ENCODE measurements at regions not wholly inside any gene's neighbourhood (a gene's known extent, or its start where the extent isn't known, plus 50 kb on each side); places are given as distances from the start of the nearest gene placed in this dataset.

- TF ChIP-seq CTCF (IDR thresholded peaks at IDR 0.05), result no peak
- peak; percentile 38 for TF ChIP-seq POLR2AphosphoS5 (IDR thresholded peaks at IDR 0.05)
- no peaks in the 10 kb centered on the region for H3K36me3 ChIP-seq
- DNase-seq (ENCODE audit: low spot score), result peak; percentile 55
- no peak overlapping the region for H3K27ac ChIP-seq
- H3K4me1 ChIP-seq (replicated peaks), result no peaks in the 10 kb centered on the region
- WGBS, result 49% methylated on average over 4 of the region's 4 CpGs
- no peaks in the 10 kb centered on the region for H3K9me3 ChIP-seq
- intact Hi-C loops (cut with DNase I), result no loop called here
- H3K4me3 ChIP-seq, result no peak overlapping the region
- no peaks in the 10 kb centered on the region for H3K27me3 ChIP-seq (replicated peaks; ENCODE audit: insufficient read depth)
These were observed 729.1 kb downstream of the NTRK3 start for GRCh38 chr15:87527416-87527815.

GRCh38 chr15:87523516-87523915, 733.0 kb downstream of the NTRK3 start:
- Histone ChIP-seq H3K4me3 (no peak overlapping the region), H3K36me3 (no peaks in the 10 kb centered on the region), H3K27ac (no peak overlapping the region), H3K4me1 (replicated peaks) (no peaks in the 10 kb centered on the region), H3K27me3 (replicated peaks; ENCODE audit: insufficient read depth) (no peaks in the 10 kb centered on the region), H3K9me3 (no peaks in the 10 kb centered on the region)
- no peak for DNase-seq (ENCODE audit: low spot score)
- WGBS, result 62% methylated on average over 2 of the region's 2 CpGs
- TF ChIP-seq POLR2A (IDR thresholded peaks at IDR 0.05) (no peak), CTCF (IDR thresholded peaks at IDR 0.05) (no peak), POLR2AphosphoS5 (IDR thresholded peaks at IDR 0.05) (no peak)
- intact Hi-C loops (cut with DNase I), result no loop called here

- no peaks in the 10 kb centered on the region for H3K9me3 ChIP-seq
- TF ChIP-seq POLR2A (IDR thresholded peaks at IDR 0.05) (no peak), CTCF (IDR thresholded peaks at IDR 0.05) (no peak), POLR2AphosphoS5 (IDR thresholded peaks at IDR 0.05) (no peak)
- H3K4me3 ChIP-seq, result no peak overlapping the region
- no peaks in the 10 kb centered on the region for H3K36me3 ChIP-seq
- DNase-seq (ENCODE audit: low spot score), result no peak
- no peak overlapping the region for H3K27ac ChIP-seq
- H3K4me1 ChIP-seq (replicated peaks), result no peaks in the 10 kb centered on the region
- WGBS, result 84% methylated on average over 1 of the region's 1 CpG
- H3K27me3 ChIP-seq (replicated peaks; ENCODE audit: insufficient read depth), result no peaks in the 10 kb centered on the region
- intact Hi-C loops (cut with DNase I), result no loop called here
These were observed 733.5 kb downstream of the NTRK3 start for GRCh38 chr15:87522997-87523396.

DNA sequence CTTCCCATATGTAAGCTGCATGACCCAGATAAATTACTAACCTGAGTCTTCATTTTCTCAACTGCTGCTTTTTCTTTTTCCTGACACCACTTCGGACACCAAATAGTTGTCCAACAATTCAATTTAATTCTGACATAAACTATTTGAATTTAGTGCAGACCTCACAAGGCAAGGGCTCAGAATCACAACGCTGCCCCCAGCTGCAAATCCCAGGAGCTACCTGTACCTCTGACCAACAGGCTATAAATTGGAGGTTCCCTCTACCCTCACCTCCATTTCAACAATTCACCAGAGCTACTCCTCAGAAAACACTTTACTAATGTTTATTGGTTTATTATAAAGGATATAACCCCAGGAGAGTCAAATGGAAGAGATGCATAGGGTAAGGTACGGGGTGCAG, 737.6 kb downstream of the NTRK3 start:
- no peaks in the 10 kb centered on the region for H3K36me3 ChIP-seq
- no peak overlapping the region for H3K4me3 ChIP-seq
- no peaks in the 10 kb centered on the region for H3K4me1 ChIP-seq (replicated peaks)
- DNase-seq (ENCODE audit: low spot score), result no peak
- TF ChIP-seq POLR2AphosphoS5 (IDR thresholded peaks at IDR 0.05) (no peak), POLR2A (IDR thresholded peaks at IDR 0.05) (no peak), CTCF (IDR thresholded peaks at IDR 0.05) (no peak)
- H3K9me3 ChIP-seq, result no peaks in the 10 kb centered on the region
- H3K27me3 ChIP-seq (replicated peaks; ENCODE audit: insufficient read depth), result no peaks in the 10 kb centered on the region
- no peak overlapping the region for H3K27ac ChIP-seq
- 92% methylated on average over 3 of the region's 3 CpGs for WGBS
- intact Hi-C loops (cut with DNase I), result no loop called here

DNA sequence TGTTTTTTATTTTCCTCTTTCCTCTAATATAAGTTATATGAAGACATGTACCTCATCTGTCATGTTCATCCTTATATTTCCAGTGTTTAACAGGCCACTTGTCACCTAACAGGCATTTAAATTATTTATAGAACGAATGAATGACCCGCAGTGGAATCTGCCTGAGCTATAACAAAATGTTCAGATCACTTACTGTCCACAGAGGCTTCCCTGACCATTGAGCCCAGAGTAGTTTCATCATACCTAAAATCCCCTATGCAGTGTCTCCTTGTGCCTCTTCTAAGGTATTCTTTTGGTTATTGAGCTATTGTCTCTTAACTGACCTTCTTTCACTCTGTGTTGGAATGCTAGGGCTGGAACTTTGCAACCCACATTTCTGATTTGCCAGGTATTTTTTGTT, 748.5 kb downstream of the NTRK3 start:
- Histone ChIP-seq H3K27me3 (replicated peaks; ENCODE audit: insufficient read depth) (no peaks in the 10 kb centered on the region), H3K4me1 (replicated peaks) (no peaks in the 10 kb centered on the region), H3K9me3 (no peaks in the 10 kb centered on the region), H3K4me3 (no peak overlapping the region), H3K36me3 (no peaks in the 10 kb centered on the region), H3K27ac (no peak overlapping the region)
- TF ChIP-seq POLR2AphosphoS5 (IDR thresholded peaks at IDR 0.05) (no peak), CTCF (IDR thresholded peaks at IDR 0.05) (no peak), POLR2A (IDR thresholded peaks at IDR 0.05) (no peak)
- DNase-seq (ENCODE audit: low spot score), result no peak
- intact Hi-C loops (cut with DNase I), result no loop called here
- 80% methylated on average over 2 of the region's 2 CpGs for WGBS

Measured in prostate gland (tissue), 2 donors.